Activated T-cell treated with anti-CD3 and anti-CD28 coated beads, Interleukin-2, amount 50 U/mL, for 24 hours (primary cell): ENCODE measurements at regions not wholly inside any gene's neighbourhood (a gene's known extent, or its start where the extent isn't known, plus 50 kb on each side); places are given as distances from the start of the nearest gene placed in this dataset.
"Not testable (repeated sequence)": the region's sequence is repeated elsewhere in the genome, so short reads cannot be mapped to it uniquely, and the experiment has no call there.

Experiments used
- DNase-seq: peaks from one replicate; pipeline ENCODE4 v3.0.0-alpha.2; 2020
- H3K27ac Mint-ChIP-seq: 2 replicates; pipeline ENCODE4 v1.8.0; 2020; ENCODE audit warnings: mild to moderate bottlenecking, mixed read lengths
- H3K27me3 Mint-ChIP-seq: 2 replicates; pipeline ENCODE4 v1.8.0; 2020; ENCODE audit warnings: mixed read lengths
- H3K36me3 Mint-ChIP-seq: 2 replicates; pipeline ENCODE4 v1.8.0; 2020; ENCODE audit warnings: low read depth, mixed read lengths
- H3K4me1 Mint-ChIP-seq: 2 replicates; pipeline ENCODE4 v1.8.0; 2020; ENCODE audit warnings: low read depth, mixed read lengths
- H3K4me3 Mint-ChIP-seq: 2 replicates; pipeline ENCODE4 v1.8.0; 2020; ENCODE audit warnings: mild to moderate bottlenecking, moderate library complexity, mixed read lengths
- H3K9me3 Mint-ChIP-seq: 2 replicates; pipeline ENCODE4 v1.8.0; 2020; ENCODE audit warnings: mixed read lengths

DNA sequence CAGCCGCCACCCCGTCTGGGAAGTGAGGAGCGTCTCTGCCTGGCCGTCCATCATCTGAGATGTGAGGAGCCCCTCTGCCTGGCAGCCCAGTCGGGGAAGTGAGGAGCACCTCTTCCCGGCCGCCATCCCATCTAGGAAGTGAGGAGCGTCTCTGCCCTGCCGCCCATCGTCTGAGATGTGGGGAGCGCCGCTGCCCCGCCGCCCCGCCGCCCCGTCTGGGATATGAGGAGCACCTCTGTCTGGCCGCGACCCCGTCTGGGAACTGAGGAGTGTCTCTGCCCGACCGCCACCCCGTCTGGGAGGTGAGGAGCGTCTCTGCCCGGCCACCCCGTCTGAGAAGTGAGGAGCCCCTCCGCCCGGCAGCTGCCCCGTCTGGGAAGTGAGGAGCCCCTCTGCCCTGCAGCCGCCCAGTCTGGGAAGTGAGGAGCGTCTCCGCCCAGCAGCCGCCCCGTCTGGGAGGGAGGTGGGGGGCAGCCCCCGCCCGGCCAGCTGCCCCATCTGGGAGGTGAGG, 94.3 kb downstream of the BAMBI start:
- not testable (repeated sequence) for H3K36me3 Mint-ChIP-seq, H3K27ac Mint-ChIP-seq, H3K9me3 Mint-ChIP-seq, H3K4me1 Mint-ChIP-seq, H3K4me3 Mint-ChIP-seq, DNase-seq
- peaks cover 32% of the 10 kb centered on the region for H3K27me3 Mint-ChIP-seq

GRCh38 chr10:28774051-28774995, 97.0 kb downstream of the BAMBI start:
- H3K4me1 Mint-ChIP-seq: no peaks in the 10 kb centered on the region

DNA sequence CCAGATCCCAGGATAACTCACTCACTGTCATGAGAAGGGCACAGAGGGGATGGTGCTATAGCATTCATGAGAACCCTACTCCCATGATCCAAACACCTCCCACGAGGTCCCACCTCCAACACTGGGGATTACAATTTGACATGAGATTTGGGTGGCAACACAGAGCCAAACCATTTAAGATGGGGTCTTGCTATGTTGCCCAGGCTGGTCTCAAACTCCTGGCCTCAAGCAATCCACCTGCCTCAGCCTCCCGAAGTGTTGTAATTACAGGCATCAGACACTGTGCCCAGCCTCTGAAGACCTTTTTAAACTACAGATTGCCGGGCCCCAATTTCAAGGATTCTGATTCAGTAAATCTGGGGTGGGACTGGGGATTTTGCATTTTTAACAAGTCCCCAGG, 98.5 kb downstream of the BAMBI start:
- no peak for DNase-seq
- no peak overlapping the region for H3K4me3 Mint-ChIP-seq
- H3K36me3 Mint-ChIP-seq: no peaks in the 10 kb centered on the region
- H3K27ac Mint-ChIP-seq: no peak overlapping the region
- H3K4me1 Mint-ChIP-seq: no peaks in the 10 kb centered on the region
- peaks cover 4% of the 10 kb centered on the region for H3K9me3 Mint-ChIP-seq
- H3K27me3 Mint-ChIP-seq: peaks cover 12% of the 10 kb centered on the region

More at GRCh38 chr10:28774051-28774995, 97.0 kb downstream of the BAMBI start:
- no peak for DNase-seq
- Mint-ChIP-seq H3K27ac (no peak overlapping the region), H3K27me3 (peaks cover 15% of the 10 kb centered on the region), H3K4me3 (no peak overlapping the region), H3K9me3 (peaks cover 4% of the 10 kb centered on the region), H3K36me3 (no peaks in the 10 kb centered on the region)

GRCh38 chr10:28776519-28776918, 99.2 kb downstream of the BAMBI start:
- Mint-ChIP-seq H3K4me1 (no peaks in the 10 kb centered on the region), H3K36me3 (no peaks in the 10 kb centered on the region), H3K27ac (no peak overlapping the region), H3K27me3 (peaks cover 12% of the 10 kb centered on the region), H3K9me3 (peaks cover 4% of the 10 kb centered on the region), H3K4me3 (no peak overlapping the region)
- no peak for DNase-seq

- no peaks in the 10 kb centered on the region for H3K36me3 Mint-ChIP-seq
- H3K27me3 Mint-ChIP-seq: peaks cover 9% of the 10 kb centered on the region
- H3K4me3 Mint-ChIP-seq: no peak overlapping the region
- no peak overlapping the region for H3K27ac Mint-ChIP-seq
- DNase-seq: no peak
- peaks cover 4% of the 10 kb centered on the region for H3K9me3 Mint-ChIP-seq
- no peaks in the 10 kb centered on the region for H3K4me1 Mint-ChIP-seq
These were observed 100.6 kb downstream of the BAMBI start for GRCh38 chr10:28777911-28778310.

- DNase-seq: no peak
- Mint-ChIP-seq H3K4me1 (no peaks in the 10 kb centered on the region), H3K27ac (no peak overlapping the region), H3K4me3 (no peak overlapping the region), H3K27me3 (peaks cover 5% of the 10 kb centered on the region), H3K36me3 (no peaks in the 10 kb centered on the region), H3K9me3 (peaks cover 4% of the 10 kb centered on the region)
These were observed 101.2 kb downstream of the BAMBI start for GRCh38 chr10:28778524-28778923.

DNA sequence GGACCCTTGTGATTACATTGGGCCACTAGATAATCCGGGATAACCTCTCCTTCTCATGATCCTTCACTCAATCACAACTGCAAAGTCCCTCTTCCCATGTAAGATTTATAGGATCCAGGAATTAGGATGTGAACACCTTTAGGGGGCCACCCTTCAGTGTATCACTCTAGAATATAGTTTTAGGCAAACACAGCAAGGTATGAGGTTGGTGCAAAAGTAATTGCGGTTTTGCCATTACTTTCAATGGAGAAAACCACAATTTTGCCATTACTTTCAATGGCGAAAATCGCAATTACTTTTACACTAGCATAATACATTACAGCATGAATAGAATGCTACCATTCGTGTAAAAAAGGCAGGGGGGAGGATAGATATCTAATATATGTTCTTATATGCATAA, 104.0 kb downstream of the BAMBI start:
- Mint-ChIP-seq H3K4me1 (no peaks in the 10 kb centered on the region), H3K4me3 (no peak overlapping the region), H3K36me3 (no peaks in the 10 kb centered on the region), H3K27me3 (peaks cover 7% of the 10 kb centered on the region), H3K27ac (no peak overlapping the region), H3K9me3 (no peaks in the 10 kb centered on the region)
- DNase-seq: no peak

- Mint-ChIP-seq H3K36me3 (no peaks in the 10 kb centered on the region), H3K4me3 (no peak overlapping the region), H3K27ac (no peak overlapping the region), H3K4me1 (peaks cover 2% of the 10 kb centered on the region), H3K9me3 (no peaks in the 10 kb centered on the region), H3K27me3 (peaks cover 11% of the 10 kb centered on the region)
- no peak for DNase-seq
These were observed 105.8 kb downstream of the BAMBI start for GRCh38 chr10:28783087-28783486.

GRCh38 chr10:28785018-28785417, 107.7 kb downstream of the BAMBI start:
- no peak overlapping the region for H3K4me3 Mint-ChIP-seq
- peaks cover 7% of the 10 kb centered on the region for H3K4me1 Mint-ChIP-seq
- no peaks in the 10 kb centered on the region for H3K36me3 Mint-ChIP-seq
- no peak overlapping the region for H3K27ac Mint-ChIP-seq
- H3K27me3 Mint-ChIP-seq: peaks cover 21% of the 10 kb centered on the region
- DNase-seq: no peak
- H3K9me3 Mint-ChIP-seq: no peaks in the 10 kb centered on the region

DNA sequence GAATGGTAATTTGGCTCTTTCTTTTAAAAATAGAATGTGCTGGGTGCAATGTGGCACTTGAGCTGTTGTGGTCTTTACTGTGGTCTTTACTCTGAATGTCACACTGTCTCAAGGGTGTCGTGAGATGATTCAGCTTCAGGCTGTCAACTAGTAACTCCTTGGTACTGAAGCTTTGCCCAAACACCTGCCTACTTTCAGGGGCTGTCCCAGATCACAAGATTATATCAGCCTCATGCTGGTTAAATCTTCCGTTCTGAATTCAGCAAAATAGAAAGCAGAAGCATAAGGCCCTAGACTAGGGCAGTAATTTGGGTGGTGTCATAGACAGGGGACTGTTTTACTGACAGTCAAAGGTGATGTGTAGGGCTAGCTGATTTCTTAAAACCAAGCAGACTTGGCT, 110.9 kb downstream of the BAMBI start:
- H3K4me1 Mint-ChIP-seq: peaks cover 7% of the 10 kb centered on the region
- H3K36me3 Mint-ChIP-seq: no peaks in the 10 kb centered on the region
- H3K4me3 Mint-ChIP-seq: no peak overlapping the region
- peaks cover 39% of the 10 kb centered on the region for H3K27me3 Mint-ChIP-seq
- DNase-seq: no peak
- H3K27ac Mint-ChIP-seq: no peak overlapping the region
- H3K9me3 Mint-ChIP-seq: no peaks in the 10 kb centered on the region

GRCh38 chr10:28788762-28789161, 111.4 kb downstream of the BAMBI start:
- Mint-ChIP-seq H3K9me3 (no peaks in the 10 kb centered on the region), H3K27ac (no peak overlapping the region), H3K36me3 (no peaks in the 10 kb centered on the region), H3K4me1 (peaks cover 7% of the 10 kb centered on the region), H3K27me3 (peaks cover 39% of the 10 kb centered on the region), H3K4me3 (no peak overlapping the region)
- no peak for DNase-seq

DNA sequence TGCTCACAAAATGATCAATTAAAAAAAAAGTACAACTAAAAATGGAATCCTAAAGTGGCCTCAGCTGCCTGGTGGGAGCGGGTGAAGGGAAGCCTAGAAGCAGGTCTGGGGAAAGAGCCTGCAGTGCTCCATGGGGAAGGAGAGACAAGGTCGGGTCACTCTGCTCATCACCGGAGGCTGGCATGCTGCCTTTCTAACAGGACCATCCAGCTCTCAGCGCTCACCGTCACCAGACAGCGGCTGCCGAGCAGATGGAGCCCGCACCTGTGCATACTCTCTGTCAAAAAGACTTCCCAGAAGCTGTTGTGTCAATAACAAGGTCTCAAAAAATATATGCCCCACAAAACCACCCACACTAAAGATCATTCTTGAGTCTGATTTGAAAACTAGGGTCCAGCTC, 112.8 kb downstream of the BAMBI start:
- no peak overlapping the region for H3K27ac Mint-ChIP-seq
- H3K27me3 Mint-ChIP-seq: peaks cover 37% of the 10 kb centered on the region
- no peak for DNase-seq
- H3K4me3 Mint-ChIP-seq: no peak overlapping the region
- no peaks in the 10 kb centered on the region for H3K9me3 Mint-ChIP-seq
- H3K36me3 Mint-ChIP-seq: no peaks in the 10 kb centered on the region
- H3K4me1 Mint-ChIP-seq: peaks cover 7% of the 10 kb centered on the region

- Mint-ChIP-seq H3K4me1 (peaks cover 2% of the 10 kb centered on the region), H3K9me3 (no peaks in the 10 kb centered on the region), H3K27me3 (peaks cover 24% of the 10 kb centered on the region), H3K27ac (no peak overlapping the region), H3K36me3 (no peaks in the 10 kb centered on the region), H3K4me3 (no peak overlapping the region)
- no peak for DNase-seq
These were observed 116.2 kb downstream of the BAMBI start for GRCh38 chr10:28793482-28793881.

- DNase-seq: no peak
- Mint-ChIP-seq H3K27ac (no peak overlapping the region), H3K36me3 (no peaks in the 10 kb centered on the region), H3K27me3 (peaks cover 19% of the 10 kb centered on the region), H3K4me3 (no peak overlapping the region), H3K4me1 (no peaks in the 10 kb centered on the region), H3K9me3 (no peaks in the 10 kb centered on the region)
These were observed 117.7 kb downstream of the BAMBI start for GRCh38 chr10:28794986-28795385.
